GM18499 (cell line): ENCODE measurements at regions not wholly inside any gene's neighbourhood (a gene's known extent, or its start where the extent isn't known, plus 50 kb on each side); places are given as distances from the start of the nearest gene placed in this dataset.

Source experiments
- ATAC-seq: cut with Tn5 transposase; IDR thresholded peaks from one replicate; pipeline ENCODE4 v1.9.1; 2021; ENCODE audit warnings: moderate number of reproducible peaks; ENCODE audit not compliant: insufficient read depth, unreplicated experiment

- ATAC-seq: no peak
Observed at GRCh38 chr3:18127859-18128681, 297.1 kb downstream of the SATB1 start.

- peak; percentile 97 for ATAC-seq
Observed at GRCh38 chr3:18127174-18127858, 297.8 kb downstream of the SATB1 start.

GRCh38 chr3:18126772-18127171 lies 298.4 kb downstream of the SATB1 start:
- ATAC-seq: no peak

DNA sequence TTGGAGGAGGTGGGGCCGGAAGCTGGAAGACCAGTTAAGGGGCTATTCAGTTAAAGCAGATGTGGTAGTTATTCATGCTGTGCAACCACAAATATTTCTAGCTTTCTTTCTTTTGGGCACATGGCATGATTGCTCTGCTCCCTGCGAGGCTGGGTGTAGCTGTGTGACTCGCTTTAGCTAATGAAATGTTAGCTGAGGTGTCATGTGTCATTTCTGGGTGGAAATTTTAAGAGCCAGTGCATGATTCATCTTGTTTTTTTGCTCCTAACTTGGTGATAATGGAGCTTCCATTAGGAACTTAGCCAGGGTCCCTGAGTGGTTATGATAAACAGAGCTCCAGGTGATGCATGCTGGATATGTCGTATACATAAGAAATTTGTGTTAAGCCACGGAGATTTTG lies 300.6 kb downstream of the SATB1 start:
- ATAC-seq: no peak

DNA sequence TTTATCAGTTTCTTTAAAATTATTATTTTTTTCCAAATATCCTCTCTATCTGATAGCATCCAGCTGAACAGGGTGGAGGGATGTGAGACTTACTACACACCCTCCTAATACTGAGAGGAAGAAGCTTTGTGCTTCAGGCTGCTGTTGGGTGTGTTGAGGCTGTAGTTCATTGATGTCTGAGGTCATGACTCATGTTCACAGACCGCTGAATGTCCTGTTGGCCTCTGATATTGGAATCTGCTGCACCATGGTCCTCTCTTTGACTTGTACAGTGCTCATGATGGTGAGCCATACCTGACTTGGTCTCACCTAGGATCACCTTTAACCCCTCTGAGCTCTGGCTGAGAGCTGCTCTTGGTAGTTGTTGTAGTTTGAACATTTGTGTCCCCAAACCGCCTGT lies 302.9 kb downstream of the SATB1 start:
- no peak for ATAC-seq

GRCh38 chr3:18121020-18121419 lies 304.1 kb downstream of the SATB1 start:
- no peak for ATAC-seq

DNA sequence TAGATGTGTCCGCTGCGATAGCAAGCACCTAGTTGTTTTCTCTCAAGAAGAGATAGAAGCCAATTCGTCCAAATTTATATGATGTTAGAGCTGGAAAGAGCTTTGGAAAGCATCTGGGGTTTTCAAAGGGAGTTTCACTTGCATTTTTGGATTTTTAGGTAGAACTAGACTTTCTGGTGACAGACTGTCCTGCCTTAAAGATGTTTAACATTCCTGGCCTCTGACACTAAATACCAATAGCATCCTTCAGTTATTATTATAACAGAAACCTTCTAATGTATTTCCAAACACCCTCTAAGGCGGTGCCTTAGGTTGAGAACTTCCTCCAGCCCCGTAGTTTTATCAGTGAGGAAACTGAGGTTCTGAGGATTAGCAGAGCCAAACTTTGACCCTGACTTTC lies 305.3 kb downstream of the SATB1 start:
- no peak for ATAC-seq

DNA sequence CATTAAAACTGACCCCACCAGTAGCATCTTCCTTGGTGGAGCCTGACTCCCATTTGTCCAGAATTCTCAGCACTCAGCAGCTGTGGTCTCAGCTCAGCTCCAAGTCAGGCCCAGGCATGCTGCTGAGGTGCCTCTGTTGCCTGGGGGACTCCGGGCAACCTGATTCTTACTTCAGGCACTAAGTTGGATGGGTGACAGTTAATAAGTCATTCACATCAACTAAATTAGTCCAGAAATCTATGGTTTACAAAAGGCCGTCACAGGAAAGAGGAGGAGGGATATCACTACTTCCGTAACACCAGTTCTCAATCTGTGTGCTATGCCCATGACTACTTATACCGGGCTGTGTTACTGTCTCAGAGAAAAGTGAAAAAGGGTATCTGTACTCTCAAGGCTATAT lies 310.2 kb downstream of the SATB1 start:
- no peak for ATAC-seq

DNA sequence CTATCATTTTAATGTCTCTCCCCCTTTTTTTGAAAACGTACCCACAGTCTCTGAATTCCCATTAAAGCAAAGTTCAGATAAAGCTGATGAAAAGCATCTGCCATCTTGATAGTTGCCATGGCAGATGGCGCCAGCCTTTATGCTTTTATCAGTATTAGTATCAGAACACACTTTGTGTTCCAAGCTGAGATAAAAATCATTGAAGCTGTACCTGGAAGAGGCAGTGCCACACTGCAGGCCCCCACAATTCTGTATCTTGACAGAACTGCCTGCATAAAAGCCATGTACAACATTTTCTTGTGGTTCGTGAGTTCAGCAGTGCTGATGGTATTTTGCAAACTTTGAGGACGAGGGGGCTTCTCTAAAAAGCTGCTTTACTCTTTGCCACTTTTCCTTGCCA lies 311.7 kb downstream of the SATB1 start:
- no peak for ATAC-seq

DNA sequence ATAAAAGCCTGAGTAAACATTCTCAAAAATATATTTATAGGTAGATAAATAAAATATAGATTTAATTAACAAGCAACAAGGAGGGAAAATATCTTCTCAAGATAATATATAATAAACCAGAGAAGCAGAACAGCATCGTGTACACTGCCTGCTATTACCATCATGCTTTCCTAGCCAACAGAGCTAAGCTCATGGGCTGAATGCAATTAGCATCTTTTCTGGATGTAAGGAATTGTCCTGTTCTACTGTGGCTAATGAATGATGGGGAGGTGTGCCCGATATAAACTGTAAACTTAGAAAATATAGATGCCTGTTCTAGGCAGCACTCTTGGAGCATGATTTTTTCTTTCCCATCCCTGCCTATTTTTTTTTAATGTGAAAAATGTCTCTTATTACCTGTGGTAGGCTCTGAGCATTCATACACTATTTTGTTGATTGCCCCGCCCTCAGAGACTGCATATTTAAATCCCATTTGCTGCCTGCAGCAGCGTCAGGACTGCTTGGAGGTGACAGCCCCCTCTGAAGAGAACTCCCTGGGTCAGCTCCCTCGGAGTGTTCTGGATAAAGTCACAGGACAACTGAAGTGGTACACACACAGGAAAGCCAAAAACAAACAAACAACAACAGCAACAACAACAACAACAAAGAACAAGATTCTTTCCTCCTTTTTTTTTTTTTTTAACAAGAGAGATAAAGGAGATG lies 312.3 kb downstream of the SATB1 start:
- no peak for ATAC-seq

DNA sequence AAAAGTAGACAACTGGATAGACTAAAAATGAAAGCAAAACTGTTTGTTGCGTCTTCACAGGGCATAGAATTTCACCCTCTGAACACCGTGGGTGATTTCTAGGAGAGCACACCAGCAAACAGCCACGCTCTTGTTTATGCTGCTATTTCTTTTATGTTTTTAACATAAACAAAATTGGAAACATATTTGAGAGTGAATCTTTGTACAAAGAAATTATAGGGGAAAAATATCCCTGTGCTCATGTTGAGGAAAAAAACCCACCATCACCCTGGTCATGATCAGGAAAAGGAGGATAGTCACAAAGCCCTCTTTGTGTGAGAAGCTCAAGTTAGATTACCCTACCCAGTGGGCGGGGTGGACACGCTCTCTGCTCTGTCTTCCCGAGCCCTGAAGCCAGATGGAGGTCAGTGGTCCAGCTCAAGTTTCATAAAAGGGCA lies 313.3 kb downstream of the SATB1 start:
- peak; percentile 63 for ATAC-seq

DNA sequence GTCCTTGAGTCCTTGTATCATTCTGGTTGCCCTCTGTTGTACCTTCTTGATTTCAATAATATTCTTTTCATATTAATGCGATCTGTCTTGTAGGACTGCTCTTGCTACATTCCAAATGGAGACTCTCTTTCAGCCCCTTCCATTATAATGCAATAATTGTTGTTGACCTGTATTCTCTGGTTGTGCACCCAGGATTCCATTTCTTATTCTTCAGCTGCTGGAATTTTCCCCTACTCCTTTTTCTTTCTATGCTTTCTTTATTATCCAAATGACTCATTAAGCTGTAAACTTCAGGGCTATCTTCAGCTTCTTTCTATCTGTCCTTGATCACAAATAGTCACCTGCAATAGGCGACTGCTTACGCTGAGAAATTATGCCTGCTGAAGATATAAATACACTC lies 321.5 kb downstream of the SATB1 start:
- ATAC-seq: no peak

DNA sequence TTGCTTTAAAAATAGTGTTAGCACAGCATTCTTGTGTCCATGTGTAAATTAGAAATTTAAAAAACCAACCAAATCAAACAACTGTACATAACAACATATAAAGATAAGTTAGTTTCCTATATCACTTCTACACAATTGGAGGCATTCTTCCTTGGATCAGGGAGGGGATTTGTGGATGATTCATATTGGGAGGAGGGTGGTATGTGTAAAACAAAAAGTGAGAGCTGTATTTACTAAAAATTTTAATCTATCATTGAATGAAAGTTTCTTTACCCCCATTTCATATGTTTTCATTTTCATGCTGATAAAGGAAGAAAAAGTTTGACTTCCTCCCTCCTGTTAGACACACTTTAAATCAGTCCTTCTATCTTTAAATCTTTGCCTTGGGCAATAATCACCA lies 325.0 kb downstream of the SATB1 start:
- ATAC-seq: no peak

DNA sequence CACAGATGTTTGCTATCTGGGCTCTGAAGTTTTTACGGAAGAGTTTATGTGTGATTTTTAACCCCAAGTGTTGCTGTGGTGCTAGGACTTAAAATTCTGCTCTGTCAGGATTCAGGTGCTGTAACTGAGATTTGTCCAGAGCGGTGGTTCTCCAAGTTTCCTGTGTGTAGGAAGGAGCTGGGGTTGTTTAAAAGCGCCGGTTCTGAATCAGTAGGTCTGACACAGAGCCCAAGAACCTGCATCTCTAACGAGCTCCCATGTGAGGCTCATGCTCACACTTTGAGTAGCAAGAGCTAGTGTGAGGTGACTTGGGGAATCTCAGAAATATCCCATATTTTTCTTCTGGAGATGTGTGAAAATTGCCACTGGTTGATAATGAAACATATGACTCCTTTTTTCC lies 325.5 kb downstream of the SATB1 start:
- no peak for ATAC-seq

DNA sequence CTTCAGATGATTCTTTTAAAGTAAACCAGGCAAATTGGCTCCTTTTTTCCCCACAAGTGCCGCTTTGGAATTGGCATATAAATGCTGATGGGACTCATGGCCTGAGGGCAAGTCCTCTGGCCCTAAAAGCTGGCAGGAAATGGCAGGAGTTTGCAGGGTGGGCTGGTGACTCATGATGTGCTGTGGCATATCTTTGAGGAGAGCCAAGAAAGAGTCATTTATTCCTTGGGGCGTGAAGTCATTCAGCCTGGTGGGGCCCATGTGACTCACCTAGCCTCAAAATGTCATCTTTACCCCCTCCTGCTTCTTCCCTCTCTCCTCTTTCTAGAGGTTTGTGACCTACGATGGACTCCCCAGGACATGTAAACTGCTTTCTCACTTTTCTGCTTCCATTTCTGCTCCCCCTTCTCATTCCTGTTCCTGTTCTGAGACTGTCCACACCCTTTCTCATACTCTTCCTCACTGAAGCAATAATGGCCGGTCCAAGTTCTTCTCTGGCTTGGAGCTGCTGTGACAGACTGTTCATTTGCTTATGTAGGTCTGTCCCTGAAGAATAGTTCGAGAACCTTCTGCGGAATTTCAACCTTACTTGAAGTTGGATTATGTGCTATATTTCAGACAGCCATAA lies 326.1 kb downstream of the SATB1 start:
- ATAC-seq: no peak

DNA sequence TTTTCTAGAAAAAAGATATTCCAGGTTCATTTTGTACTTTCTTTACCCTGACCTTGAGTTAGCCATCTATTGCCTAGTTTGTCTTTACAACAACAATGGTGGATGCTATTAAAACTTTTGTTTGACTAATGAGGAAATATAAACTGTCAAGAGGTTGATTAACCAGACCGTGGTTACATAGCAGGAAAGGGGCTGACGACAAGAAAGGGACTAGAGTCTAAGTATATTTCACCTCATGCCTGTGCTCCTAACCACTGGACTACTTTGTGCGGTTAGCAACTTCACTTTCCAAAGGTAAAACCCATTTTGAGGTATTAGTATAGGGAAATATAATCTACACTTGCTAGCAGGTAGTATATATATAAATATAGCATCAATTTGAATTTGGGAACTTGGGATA lies 327.1 kb downstream of the SATB1 start:
- ATAC-seq: no peak

DNA sequence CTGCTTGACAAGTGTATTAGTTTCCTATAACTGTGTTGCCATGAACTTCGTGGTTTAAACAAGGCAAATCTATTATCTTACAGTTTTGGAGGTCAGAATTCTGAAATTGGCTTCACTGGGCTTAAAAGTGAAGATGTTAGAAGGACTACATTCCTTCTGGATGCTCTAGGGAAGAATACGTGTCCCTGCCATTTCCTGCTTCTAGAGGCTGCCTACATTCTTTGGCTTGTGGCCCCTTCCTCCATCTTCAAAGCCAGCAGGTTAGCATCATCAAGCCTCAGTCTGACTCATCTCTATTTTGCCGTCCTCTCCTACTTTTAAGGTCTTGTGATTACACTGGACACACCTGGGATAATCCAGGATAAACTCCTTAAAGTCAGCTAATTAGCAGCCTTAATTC lies 327.7 kb downstream of the SATB1 start:
- no peak for ATAC-seq

- no peak for ATAC-seq
Observed at GRCh38 chr3:18092726-18093125, 332.4 kb downstream of the SATB1 start.

- no peak for ATAC-seq
Observed at GRCh38 chr3:18090377-18090776, 334.8 kb downstream of the SATB1 start.

- no peak for ATAC-seq
Observed at GRCh38 chr3:18087988-18088387, 337.2 kb downstream of the SATB1 start.

- no peak for ATAC-seq
Observed at GRCh38 chr3:18086760-18087159, 338.4 kb downstream of the SATB1 start.
